Breast epithelium (tissue), 3 donors: ENCODE measurements at regions not wholly inside any gene's neighbourhood (a gene's known extent, or its start where the extent isn't known, plus 50 kb on each side); places are given as distances from the start of the nearest gene placed in this dataset.

Experiments used
- CTCF ChIP-seq, 3 donors: fragments of 450-650 bp; IDR thresholded peaks; one replicate each; pipeline ENCODE4 v1.5.1; 2016 to 2017; ENCODE audit warnings: antibody characterized with exemption in 3 of 3, mild to moderate bottlenecking in 3 of 3, moderate library complexity in 3 of 3
- POLR2A ChIP-seq: fragments of 450-650 bp; IDR thresholded peaks from one replicate; pipeline ENCODE4 v1.6.1; 2016; ENCODE audit warnings: antibody characterized with exemption, mild to moderate bottlenecking, moderate library complexity
- POLR2AphosphoS5 ChIP-seq, 3 donors: sonication (generic); formaldehyde crosslinking; IDR thresholded peaks; one replicate each; pipeline ENCODE4 v1.6.1; 2017; ENCODE audit warnings: antibody characterized with exemption in 3 of 3

- TF ChIP-seq CTCF (IDR thresholded peaks at IDR 0.05) (no peak), POLR2A (no peak), POLR2AphosphoS5 (IDR thresholded peaks at IDR 0.05) (no peak)
Observed at GRCh38 chr16:64225696-64226095, 896.2 kb downstream of the CDH11 start.
